Fibroblast of the aortic adventitia (primary cell): ENCODE measurements at regions not wholly inside any gene's neighbourhood (a gene's known extent, or its start where the extent isn't known, plus 50 kb on each side); places are given as distances from the start of the nearest gene placed in this dataset.

Source experiments
- DNase-seq: peaks from one replicate; pipeline ENCODE4 v3.0.0-alpha.2; 2010; ENCODE audit warnings: low read depth
- H3K4me3 ChIP-seq: 2 replicates; pipeline ENCODE4 v1.5.1; 2011; ENCODE audit warnings: low read depth, mild to moderate bottlenecking, control low read depth, low read length, moderate library complexity
- CTCF ChIP-seq: IDR thresholded peaks from 2 replicates; pipeline ENCODE4 v1.5.1; 2011; ENCODE audit warnings: mild to moderate bottlenecking, low read length, control low read depth, inconsistent platforms; ENCODE audit not compliant: insufficient read depth

- no peak overlapping the region for H3K4me3 ChIP-seq
- no peak for DNase-seq
- TF ChIP-seq CTCF: no peak
Measured at GRCh38 chr14:55946231-55946630, 172.0 kb upstream of the PELI2 start.

- DNase-seq: no peak
- H3K4me3 ChIP-seq: no peak overlapping the region
- no peak for TF ChIP-seq CTCF
Measured at GRCh38 chr14:55948399-55948798, 169.8 kb upstream of the PELI2 start.

- no peak for TF ChIP-seq CTCF
- DNase-seq: no peak
- H3K4me3 ChIP-seq: no peak overlapping the region
Measured at GRCh38 chr14:55949708-55950107, 168.5 kb upstream of the PELI2 start.

- no peak for TF ChIP-seq CTCF
- H3K4me3 ChIP-seq: no peak overlapping the region
- no peak for DNase-seq
Measured at GRCh38 chr14:55950135-55950534, 168.1 kb upstream of the PELI2 start.

- no peak for DNase-seq
- no peak for TF ChIP-seq CTCF
- no peak overlapping the region for H3K4me3 ChIP-seq
Measured at GRCh38 chr14:55951341-55952206, 166.6 kb upstream of the PELI2 start.

GRCh38 chr14:55954108-55954507 is 164.1 kb upstream of the PELI2 start:
- no peak overlapping the region for H3K4me3 ChIP-seq
- no peak for TF ChIP-seq CTCF
- no peak for DNase-seq

GRCh38 chr14:55955175-55955574 is 163.0 kb upstream of the PELI2 start:
- no peak for TF ChIP-seq CTCF
- DNase-seq: no peak
- H3K4me3 ChIP-seq: no peak overlapping the region
